SK-N-SH treated with all-trans-retinoic acid at 6 μM for 48 hours (cell line): ENCODE measurements at regions not wholly inside any gene's neighbourhood (a gene's known extent, or its start where the extent isn't known, plus 50 kb on each side); places are given as distances from the start of the nearest gene placed in this dataset.

ENCODE experiments used
- ATAC-seq: fragments of 200-7000 bp; cut with Tn5 transposase; 3 replicates; pipeline ENCODE4 v1.9.1; 2020; ENCODE audit warnings: mild to moderate bottlenecking, moderate library complexity
- ARNTL ChIP-seq: fragments of 450-650 bp; formaldehyde crosslinking; IDR thresholded peaks from 2 replicates; pipeline ENCODE4 v1.5.0; 2020; ENCODE audit warnings: low read depth, mild to moderate bottlenecking, moderate library complexity, borderline replicate concordance
- CREB5 ChIP-seq: fragments of 250-450 bp; sonication (Bioruptor Pico); IDR thresholded peaks from 2 replicates; pipeline ENCODE4 v1.5.1; 2020; ENCODE audit warnings: low read depth, mild to moderate bottlenecking, moderate library complexity
- CSRNP3 ChIP-seq: fragments of 250-450 bp; sonication (Bioruptor Pico); IDR thresholded peaks from 2 replicates; pipeline ENCODE4 v1.5.1; 2021; ENCODE audit warnings: mild to moderate bottlenecking, moderate library complexity
- ESRRG ChIP-seq: fragments of 250-450 bp; sonication (Bioruptor Pico); IDR thresholded peaks from 2 replicates; pipeline ENCODE4 v1.6.1; 2021; ENCODE audit warnings: mild to moderate bottlenecking
- GLIS3 ChIP-seq: fragments of 250-450 bp; sonication (Bioruptor Pico); IDR thresholded peaks from 2 replicates; pipeline ENCODE4 v1.5.0; 2020; ENCODE audit warnings: mild to moderate bottlenecking, moderate library complexity
- ISL1 ChIP-seq: fragments of 250-450 bp; sonication (Bioruptor Pico); IDR thresholded peaks from 2 replicates; pipeline ENCODE4 v2.1.2; 2022; ENCODE audit warnings: mild to moderate bottlenecking, moderate library complexity
- OSR1 ChIP-seq: fragments of 250-450 bp; sonication (Bioruptor Pico); IDR thresholded peaks from 2 replicates; pipeline ENCODE4 v1.8.0; 2022; ENCODE audit warnings: moderate library complexity, mild to moderate bottlenecking, inconsistent platforms
- PPARA ChIP-seq: fragments of 250-450 bp; sonication (Bioruptor Pico); IDR thresholded peaks from 2 replicates; pipeline ENCODE4 v1.5.0; 2020; ENCODE audit warnings: mild to moderate bottlenecking, borderline replicate concordance
- RARB ChIP-seq: fragments of 250-450 bp; sonication (Bioruptor Pico); IDR thresholded peaks from 2 replicates; pipeline ENCODE4 v1.8.0; 2021; ENCODE audit warnings: mild to moderate bottlenecking, moderate library complexity
- TCF4 ChIP-seq: fragments of 250-450 bp; sonication (Bioruptor Pico); IDR thresholded peaks from 2 replicates; pipeline ENCODE4 v1.8.0; 2021; ENCODE audit warnings: mild to moderate bottlenecking, moderate library complexity, borderline replicate concordance
- TOX ChIP-seq: fragments of 250-450 bp; sonication (Bioruptor Pico); IDR thresholded peaks from 2 replicates; pipeline ENCODE4 v1.8.0; 2021; ENCODE audit warnings: mild to moderate bottlenecking, moderate library complexity, borderline replicate concordance
- TSHZ2 ChIP-seq: fragments of 250-450 bp; sonication (Bioruptor Pico); IDR thresholded peaks from 2 replicates; pipeline ENCODE4 v1.5.0; 2020; ENCODE audit warnings: mild to moderate bottlenecking, moderate library complexity
- ZC3H10 ChIP-seq: fragments of 250-450 bp; sonication (Bioruptor Pico); IDR thresholded peaks from 2 replicates; pipeline ENCODE4 v1.5.1; 2021; ENCODE audit warnings: mild to moderate bottlenecking, moderate library complexity
- ZFP3 ChIP-seq: fragments of 250-450 bp; sonication (Bioruptor Pico); IDR thresholded peaks from 2 replicates; pipeline ENCODE4 v1.5.0; 2020; ENCODE audit warnings: mild to moderate bottlenecking, moderate library complexity
- ZFP30 ChIP-seq: fragments of 450-650 bp; formaldehyde crosslinking; IDR thresholded peaks from 2 replicates; pipeline ENCODE4 v1.5.0; 2022; ENCODE audit warnings: mild to moderate bottlenecking, moderate library complexity
- ZNF565 ChIP-seq: fragments of 450-650 bp; formaldehyde crosslinking; conservative IDR thresholded peaks from 2 replicates; pipeline ENCODE4 v1.5.0; 2020; ENCODE audit warnings: low read depth, mild to moderate bottlenecking, moderate library complexity
- ZNF70 ChIP-seq: fragments of 450-650 bp; formaldehyde crosslinking; IDR thresholded peaks from 2 replicates; pipeline ENCODE4 v1.5.0; 2020; ENCODE audit warnings: mild to moderate bottlenecking, moderate library complexity

GRCh38 chr3:80051602-80051962, 283.8 kb upstream of the ROBO1 start (continued):
- no peak for TF ChIP-seq TSHZ2 (CRISPR knock-in tag)
- no peak for TF ChIP-seq TOX (CRISPR knock-in tag)
- no peak for TF ChIP-seq GLIS3 (CRISPR knock-in tag)
- no peak for TF ChIP-seq ESRRG (CRISPR knock-in tag)

GRCh38 chr3:80050826-80051601, 283.2 kb upstream of the ROBO1 start:
- no peak for TF ChIP-seq CSRNP3 (CRISPR knock-in tag)
- TF ChIP-seq GLIS3 (CRISPR knock-in tag) = no peak
- no peak for TF ChIP-seq RARB
- no peak for TF ChIP-seq TCF4 (CRISPR knock-in tag)
- TF ChIP-seq ARNTL = no peak

GRCh38 chr3:80043226-80043625, 275.4 kb upstream of the ROBO1 start:
- ATAC-seq = no peak
- no peak for TF ChIP-seq OSR1 (CRISPR knock-in tag)
- no peak for TF ChIP-seq CREB5
- no peak for TF ChIP-seq TSHZ2 (CRISPR knock-in tag)
- TF ChIP-seq ZFP30 (CRISPR knock-in tag) = no peak
- no peak for TF ChIP-seq GLIS3 (CRISPR knock-in tag)
- TF ChIP-seq RARB = no peak
- TF ChIP-seq ZNF70 (CRISPR knock-in tag) = no peak
- TF ChIP-seq ZNF565 = no peak
- no peak for TF ChIP-seq PPARA (CRISPR knock-in tag)
- TF ChIP-seq ZFP3 (CRISPR knock-in tag) = no peak
- no peak for TF ChIP-seq ISL1

More at GRCh38 chr3:80050826-80051601, 283.2 kb upstream of the ROBO1 start:
- no peak for ATAC-seq

GRCh38 chr3:80040067-80040466, 272.3 kb upstream of the ROBO1 start:
- TF ChIP-seq ZC3H10 (CRISPR knock-in tag) = no peak
- TF ChIP-seq ISL1 = peak; percentile 96
- peak; percentile 37; the same call in 1 of the 2 replicates for TF ChIP-seq TSHZ2 (CRISPR knock-in tag)
- TF ChIP-seq RARB = no peak
- no peak for TF ChIP-seq ZFP3 (CRISPR knock-in tag)
- no peak for TF ChIP-seq OSR1 (CRISPR knock-in tag)
- no peak for ATAC-seq
